Ramos (cell line): ENCODE measurements at regions not wholly inside any gene's neighbourhood (a gene's known extent, or its start where the extent isn't known, plus 50 kb on each side); places are given as distances from the start of the nearest gene placed in this dataset.

Source experiments
- in situ Hi-C: fragments of 300-500 bp; cut with MboI; formaldehyde crosslinking; loops from one replicate; pipeline ENCODE4 v1.14.3; 2022; ENCODE audit warnings: low sequenced_read_pairs; ENCODE audit not compliant: unreplicated experiment

DNA sequence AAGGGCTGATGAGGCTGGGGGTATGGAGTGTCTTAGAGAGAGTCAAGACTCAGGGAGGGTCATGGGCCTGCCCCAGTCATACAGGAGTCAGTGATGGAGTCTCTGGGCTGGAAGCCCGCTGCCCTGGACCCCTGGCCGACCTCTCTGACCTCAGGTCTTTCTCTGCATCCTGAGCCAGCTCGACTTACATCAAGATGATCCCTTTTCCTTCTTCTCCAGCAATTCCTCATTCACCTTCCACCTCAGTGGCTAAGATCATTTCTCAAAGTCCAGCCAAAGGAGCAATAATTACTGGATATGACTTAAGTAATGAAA lies 308.6 kb downstream of the MATN1 start:
- in situ Hi-C loops, result no loop called here

DNA sequence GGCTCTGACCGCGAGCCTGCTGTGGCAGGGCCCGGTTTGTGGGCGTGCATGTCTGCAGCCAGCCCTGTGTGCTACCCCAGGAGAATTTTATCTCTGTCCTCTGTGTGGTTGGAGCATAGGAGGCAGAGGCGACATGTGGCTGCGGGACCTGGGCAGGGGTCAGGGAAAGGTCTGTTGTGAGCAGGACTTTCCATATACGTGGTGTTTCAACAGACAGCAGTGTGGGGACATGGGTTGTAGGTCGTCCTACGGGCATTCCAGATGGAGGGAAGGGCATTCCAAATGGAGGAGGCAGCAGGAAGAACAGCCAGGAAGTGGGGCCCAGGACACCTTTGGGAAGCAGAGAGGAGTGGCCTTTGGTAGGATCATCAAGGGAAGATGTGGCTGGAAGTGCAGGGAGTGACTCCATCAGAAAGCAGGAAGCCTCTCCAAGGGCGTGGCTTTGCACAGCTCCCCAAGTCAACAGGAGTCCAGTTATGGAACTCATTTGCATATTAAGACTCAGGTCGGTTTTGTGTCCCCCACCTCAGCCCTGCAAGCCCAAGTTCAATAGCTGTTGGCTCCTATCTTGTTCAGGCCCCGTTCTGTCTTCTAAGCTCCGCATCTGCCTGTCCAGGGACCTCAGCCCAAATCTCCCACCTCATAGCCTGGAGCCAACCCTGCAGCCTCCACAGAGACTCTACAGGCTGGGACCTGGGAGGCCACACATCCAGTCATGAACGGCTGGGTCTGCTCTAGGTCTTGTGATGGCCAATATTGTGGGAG lies 309.1 kb downstream of the MATN1 start:
- in situ Hi-C loops, result no loop called here

DNA sequence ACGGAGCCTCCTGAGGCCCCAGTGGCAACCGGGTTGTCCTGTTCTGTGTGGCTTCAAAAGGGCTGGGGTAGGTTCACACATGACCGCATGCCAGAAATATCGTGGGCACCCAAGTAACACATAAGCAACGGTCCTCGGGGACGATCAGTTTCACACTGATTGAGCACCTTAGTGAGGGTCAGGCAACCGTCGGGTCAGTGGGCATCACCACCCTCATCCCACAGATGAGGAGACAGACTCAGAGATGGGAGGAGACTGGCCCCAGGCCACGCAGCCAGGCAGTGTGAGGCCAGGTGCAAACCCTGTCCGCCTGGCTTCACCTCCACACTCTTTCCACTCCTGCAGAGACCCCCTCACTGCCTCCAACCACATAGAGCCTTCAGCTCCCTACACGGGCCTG lies 309.8 kb downstream of the MATN1 start:
- in situ Hi-C loops, result no loop called here

DNA sequence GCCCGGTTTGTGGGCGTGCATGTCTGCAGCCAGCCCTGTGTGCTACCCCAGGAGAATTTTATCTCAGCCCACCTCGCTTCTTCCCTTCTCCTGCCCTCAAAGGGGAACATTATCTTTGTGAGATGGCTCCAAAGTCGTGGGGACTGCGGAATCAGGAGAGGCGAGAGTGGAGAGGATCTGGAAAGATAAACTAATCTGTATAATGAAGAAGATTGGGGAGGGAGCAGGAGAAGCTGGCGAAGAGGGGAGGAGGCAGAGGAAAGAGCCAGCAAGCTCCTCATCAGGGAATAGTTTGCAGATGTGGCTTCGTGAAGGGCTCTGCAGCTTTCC lies 310.3 kb downstream of the MATN1 start:
- in situ Hi-C loops, result no loop called here

DNA sequence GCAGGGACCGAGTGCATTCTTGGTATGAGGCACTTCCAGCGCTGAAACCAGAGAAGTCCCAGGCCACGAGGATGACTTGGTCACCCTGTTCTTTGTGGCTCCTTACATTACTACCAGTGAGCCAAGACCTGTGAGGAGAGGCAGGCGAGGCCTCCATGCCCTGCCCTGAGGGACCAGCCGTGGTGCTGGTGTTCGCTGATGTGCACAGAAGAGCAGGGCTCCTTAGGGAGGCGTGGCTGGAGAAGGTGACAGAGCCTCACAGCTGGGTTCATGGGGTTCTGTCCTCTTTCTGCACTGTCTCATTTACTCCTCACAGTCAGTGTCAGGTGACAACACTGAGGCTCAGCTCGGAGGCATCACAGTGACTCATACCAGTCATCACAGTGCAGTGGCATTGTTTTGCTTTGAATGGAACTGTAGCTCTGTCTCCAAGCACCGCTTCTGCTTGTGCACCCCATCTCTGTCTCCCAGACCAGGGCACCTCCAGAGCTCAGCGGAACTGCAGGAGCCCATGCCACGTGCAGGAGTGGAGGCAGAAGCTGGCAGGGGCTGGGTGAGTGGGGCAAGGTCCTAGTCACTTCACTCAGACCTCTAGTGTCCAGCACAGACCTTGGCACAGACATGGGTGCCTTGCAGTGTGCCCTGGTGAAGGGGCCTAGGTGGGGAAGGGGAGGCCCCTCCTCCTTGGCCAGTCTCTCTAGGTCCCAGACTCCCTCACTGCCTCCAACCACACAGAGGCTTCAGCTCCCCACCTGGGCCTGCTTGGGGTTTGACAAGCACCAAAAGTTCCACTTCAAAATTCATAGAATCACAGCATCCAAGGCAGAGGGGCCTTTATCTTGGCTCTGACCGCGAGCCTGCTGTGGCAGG lies 310.9 kb downstream of the MATN1 start:
- in situ Hi-C loops, result no loop called here

DNA sequence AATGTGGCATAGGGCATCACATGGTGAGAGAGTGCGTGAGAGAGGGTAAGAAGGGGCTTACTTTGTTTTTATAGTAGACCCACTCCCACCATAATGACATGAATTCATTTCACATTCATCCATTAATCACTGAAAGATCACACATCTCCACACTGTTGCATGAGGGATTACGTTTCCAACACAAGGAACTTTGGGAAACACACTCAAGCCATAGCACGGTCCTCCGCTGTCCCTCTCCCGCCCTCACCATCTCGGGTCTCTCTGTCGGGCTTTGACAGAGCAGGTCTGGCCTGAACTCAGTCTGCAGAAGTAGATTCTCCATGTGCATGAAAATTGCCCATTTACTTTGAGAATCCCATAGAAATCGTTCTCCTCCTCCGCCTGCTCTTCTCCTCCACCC lies 312.2 kb downstream of the MATN1 start:
- in situ Hi-C loops, result no loop called here

DNA sequence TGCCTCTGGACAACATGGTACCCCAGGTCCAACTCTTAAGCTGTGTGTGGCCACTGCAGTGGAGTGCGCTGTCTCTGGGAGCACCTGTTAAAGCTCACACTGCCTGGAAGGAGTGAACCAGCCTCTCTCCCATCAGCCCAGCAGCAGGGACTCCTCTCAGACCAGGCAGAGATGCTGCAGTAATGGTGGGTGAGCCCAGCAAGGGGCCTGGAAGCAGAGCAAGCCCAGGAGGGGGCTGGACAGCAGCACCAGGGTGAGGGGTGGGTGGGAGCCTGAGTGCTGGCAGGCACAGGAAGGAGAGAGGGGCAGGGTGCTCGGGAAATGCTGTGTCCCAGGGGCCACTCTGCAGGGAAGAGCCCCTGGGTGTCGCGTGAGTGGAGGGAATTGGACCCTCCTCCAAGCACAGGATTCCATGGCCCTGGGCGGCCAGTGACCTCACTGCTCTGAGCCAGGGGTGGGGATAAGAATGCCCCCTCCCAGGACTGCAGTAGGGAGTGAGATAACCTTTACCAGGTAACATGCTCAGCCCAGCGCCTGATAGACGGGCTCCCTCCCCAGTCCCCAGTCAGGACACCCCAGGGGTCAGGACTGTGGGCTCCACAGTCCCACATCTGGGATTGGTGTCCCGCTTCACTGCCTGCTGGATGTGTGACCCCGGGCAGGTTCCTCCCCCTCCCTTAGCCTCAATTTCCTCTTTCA lies 313.1 kb downstream of the MATN1 start:
- in situ Hi-C loops, result no loop called here

DNA sequence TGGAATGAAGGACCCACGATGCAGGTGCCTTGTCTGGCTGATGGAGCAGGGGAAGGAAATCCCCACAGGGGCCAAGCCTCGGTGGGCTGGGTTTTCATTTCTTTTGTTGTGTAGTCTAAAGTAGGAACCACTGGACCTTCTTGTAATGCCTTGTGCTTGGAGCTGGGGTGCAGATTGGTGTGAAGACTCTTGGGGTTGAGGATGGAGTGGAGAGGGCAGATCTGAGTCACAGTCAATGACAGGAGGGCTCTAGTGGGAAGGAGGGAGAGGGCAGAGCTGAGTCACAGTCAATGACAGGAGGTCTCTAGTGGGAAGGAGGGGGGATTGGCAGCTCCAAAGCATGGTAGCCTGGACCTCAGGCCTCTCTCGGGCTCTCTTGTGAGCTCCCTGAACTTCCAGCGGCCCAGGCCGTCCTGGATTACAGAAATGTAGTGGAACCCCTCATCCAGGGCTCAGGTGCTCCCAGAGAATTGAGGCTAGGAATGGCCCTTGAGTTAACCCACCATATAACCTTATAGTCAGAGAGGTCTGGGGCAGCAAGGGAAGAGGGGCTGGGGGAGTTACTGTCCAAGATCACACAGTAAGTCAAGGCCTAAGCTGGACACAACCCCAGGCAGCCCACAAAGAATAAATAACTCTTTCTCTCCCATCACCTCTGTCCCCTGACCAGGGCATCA lies 313.8 kb downstream of the MATN1 start:
- in situ Hi-C loops, result no loop called here

DNA sequence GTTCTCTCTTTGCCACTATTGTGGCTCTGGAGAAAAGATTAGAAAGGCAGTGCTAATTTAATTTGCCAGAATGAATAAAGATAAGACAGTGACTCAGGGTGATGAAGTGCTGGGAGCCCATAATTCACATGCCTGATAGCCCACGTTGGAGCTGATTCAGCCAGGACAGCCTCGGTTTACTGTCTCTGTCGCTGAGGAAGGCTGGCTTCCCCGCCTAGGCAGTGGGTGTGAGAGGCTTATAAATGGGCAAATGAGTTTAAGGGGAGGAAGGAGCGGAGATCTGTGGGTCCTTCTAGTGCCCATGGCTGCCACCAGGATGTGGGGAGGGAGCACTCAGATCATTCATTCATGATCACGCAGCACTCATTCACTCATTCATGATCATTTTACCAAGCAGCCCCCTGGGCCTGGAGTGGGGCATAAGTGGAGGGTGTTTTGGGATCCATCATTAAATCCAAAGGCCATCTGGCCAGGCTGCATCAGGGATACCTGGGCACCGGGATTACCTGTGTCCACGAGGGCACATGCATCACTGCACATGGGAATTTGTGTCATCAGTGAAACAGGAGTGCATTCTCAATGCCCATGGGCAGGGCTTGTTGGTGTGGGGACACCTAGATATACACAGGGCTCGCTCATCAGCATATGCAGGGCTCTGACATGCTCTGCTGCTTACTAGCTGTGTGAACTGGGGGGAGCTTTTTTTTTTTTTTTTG lies 315.4 kb downstream of the MATN1 start:
- in situ Hi-C loops, result no loop called here

DNA sequence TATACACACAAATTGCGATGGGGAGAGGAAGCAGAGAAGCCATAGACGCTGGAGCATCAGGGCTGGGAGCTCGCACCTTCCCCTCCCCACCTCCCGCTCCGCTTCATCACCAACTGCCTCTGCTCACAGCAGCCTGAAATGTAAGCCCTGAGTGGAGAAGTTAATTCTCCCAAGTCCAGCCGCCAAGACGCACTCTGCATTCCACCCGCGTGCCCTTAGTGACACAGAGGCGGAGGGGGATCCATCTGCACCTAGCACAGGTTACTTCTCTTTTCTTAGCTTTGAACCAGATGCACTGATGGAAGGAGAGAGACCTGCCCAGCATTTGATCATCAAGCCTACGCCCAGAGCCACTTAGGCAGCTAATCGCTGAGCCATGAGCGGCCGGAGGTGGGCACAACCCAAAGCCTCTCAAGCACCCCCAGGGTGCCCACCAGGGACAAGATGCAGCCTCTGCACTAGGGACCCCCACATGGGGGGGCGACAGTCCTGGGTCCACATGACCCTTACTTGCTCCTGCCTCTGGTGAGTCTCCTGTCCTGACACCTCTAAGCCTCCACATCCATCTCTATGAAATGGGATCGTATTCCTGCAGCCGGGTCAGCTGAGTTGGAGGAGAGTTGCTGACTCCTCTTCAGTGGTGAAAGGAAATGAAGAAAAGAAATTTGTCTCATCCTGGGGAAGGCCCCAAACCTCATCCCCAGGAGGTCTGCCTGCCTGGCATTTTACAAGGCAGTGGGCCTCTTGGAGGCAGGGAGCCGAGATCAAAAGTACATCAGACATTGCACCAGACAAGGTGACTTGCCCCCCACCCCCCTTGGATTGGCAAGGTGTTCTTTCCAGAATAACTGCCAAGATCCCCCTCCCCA lies 316.2 kb downstream of the MATN1 start:
- in situ Hi-C loops, result no loop called here

DNA sequence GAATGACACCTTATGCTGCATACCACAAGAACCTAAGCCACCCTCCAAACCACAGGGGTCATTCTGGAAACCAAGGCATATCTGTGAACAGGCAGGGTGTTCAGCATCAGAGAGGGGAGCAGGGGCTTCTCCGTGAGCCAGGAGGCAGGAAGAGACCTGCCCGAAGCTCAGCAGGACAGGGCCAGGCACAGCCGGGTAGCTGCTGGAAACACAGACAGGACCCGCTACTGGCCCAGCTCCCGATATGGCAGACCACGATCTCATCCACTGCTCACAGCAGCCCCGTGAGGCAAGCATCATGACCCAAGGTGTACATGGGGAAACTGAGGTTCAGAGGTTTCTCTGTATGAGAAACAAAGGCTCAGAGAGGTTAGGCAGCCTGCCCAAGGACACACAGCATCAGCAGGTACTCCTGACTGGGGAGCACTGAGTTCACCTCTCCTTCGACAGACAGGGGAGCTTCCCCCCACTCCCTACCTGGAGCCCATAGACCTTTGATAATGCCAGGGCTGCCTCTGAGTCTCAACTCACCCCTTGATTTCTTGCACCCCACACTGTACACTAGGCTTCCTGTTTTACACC lies 317.7 kb downstream of the MATN1 start:
- in situ Hi-C loops, result no loop called here

DNA sequence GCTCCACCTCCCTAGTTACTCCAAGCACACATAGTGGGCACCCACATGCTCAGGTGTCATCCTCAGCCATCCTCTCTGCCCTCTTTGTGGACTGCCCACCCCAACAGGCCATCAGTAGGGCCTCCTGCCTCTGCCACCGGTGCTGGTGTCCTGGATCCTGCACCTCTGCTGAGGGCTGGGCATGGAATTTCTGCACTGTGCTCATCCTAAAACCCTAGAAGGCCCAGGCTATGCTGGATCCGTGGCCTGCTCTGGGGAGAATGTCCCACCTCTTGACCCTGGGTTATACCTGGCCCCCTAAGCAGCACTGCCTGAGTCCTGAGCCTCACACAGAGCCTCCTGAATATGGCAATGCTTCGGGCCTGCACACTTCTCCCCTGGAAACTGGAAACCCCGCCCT lies 318.3 kb downstream of the MATN1 start:
- in situ Hi-C loops, result no loop called here

DNA sequence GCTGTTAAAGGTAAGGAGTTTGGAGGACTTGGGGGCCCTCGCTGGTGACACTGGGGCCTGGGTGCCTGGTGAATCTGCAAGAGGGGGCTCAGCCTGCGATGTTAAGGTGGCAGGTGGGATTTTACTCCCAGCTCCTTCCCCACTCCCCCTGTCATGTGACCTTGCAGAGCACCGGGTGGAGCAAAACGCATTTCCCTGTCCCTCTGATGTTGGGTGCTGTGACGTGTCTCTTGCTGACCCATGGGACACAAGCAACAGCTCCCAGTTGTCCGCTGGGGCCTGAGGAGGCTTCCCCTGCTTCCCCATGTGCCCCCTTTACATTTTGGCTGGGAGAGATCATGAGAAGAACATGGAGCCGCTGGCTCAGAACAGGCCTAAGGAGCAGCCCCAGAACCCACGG lies 319.0 kb downstream of the MATN1 start:
- in situ Hi-C loops, result no loop called here

DNA sequence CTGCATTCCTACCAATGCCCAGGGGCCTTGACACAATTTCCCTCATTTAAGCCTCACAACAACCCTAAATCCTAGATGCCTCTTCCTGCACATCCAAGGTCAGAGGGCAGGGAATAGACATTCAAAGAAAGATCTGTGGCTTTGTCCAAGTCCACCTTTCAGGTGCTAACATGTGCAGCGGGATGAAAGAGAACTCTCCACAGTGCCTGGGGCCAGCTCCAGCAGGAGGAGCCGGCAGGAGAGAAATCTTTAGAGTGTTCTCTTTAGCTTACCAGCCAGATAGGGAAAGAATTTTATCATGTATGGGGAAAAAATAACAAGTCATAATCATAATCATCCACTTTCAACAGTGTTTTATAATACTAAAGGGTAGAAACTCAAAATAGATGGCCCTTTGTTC lies 319.7 kb downstream of the MATN1 start:
- in situ Hi-C loops, result no loop called here

DNA sequence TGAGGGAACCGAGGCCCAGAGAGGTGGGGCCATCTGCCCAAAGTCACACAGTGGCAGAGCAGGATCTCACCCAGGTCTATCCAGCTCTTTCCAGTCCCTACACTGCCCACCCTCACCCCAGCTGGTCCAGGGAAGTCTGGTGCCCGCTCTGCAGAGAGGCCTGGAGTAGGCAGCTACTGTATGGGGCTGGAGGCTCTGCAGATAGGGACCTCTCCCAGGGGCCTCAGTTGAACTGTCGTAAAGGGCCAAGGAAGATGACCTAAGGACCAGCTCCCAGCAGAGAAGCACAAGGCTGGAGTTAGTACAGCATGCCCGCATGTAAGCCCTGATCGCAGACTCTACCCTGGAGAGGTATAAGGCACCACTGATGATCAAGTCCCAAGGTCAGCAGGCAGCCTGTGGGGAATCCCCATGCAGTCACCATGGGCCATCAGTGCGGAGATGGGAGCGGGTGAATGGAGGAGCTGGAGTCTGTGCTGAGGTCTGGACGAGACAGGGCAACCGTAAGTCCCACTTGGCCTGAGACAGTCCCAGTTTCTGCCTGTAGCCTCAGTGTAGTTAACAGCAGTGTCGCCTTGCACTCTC lies 320.2 kb downstream of the MATN1 start:
- in situ Hi-C loops, result no loop called here

DNA sequence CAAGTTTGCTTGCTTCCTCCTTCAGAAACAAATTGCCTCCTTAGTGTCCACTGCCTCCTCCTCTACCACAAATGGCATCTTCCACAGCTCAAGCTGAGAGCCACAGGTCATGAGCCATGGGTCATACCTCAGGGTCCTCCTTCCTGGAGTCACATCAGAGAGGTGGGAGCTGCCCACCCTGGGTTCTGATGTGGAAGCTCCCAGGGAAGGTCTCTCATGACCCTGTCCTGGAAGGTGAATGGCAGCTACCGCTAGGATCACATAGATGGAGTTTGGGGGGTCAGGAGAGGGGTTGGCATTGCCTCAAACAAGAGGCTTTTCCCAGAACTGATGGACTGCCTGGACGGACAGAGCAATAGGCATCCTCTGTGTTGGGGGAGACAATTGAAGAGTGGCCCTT lies 321.4 kb downstream of the MATN1 start:
- in situ Hi-C loops, result no loop called here

DNA sequence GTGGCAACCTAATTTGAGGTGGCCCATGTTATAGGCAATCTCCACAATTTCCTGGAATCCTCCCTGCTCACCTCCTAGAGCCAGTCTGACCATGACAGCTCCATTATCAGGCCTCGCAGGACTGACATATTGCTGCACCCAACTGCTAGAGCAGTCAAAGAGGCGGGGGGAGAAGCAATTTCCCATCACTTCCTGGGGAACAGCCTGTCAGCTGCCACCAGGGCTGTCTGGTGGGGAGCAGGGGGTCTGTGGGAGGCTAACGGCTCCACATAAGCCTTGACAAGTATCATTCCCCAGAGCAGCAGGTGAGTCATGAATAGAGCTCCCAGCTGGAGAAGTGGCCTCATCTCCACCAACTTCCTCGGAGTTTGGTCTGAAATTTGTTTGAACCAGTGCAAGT lies 322.9 kb downstream of the MATN1 start:
- in situ Hi-C loops, result no loop called here

DNA sequence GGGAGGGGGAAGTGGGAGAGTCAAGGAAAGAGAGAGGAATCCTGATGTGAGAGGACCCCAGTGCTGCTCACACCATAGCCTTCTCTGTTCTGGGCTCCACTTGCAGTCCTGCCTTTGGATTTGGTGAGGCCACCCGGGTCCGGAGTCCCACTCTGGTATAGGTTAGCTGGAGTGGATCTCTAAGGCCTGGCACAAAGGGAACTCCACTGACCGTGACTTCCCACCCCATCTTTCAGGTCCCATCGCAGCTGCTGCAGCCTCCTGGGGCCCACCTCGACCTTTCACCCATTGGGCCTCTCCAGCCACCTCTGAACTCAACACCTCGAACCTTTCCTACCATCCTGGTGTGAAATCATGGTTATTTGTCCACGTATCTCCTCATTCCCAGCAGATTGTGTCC lies 324.4 kb downstream of the MATN1 start:
- in situ Hi-C loops, result no loop called here

DNA sequence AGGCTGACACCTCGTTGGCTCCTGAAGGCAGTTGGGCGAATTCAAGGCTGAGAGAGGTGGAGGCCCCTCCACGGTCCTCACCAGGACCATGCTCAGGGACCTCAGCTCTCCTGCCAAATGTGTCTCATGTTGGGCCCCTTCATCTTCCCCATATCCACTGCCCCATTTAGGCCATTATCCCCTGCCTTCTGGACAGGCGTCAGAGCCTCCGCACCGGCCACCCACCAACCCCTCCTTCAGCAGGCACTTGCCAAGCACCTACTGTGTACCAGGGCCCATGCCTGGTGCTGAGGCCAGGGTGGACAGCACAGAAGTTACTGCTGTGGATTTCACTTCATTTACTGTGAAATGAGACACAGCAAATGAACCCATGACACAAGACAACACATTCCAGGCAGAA lies 325.8 kb downstream of the MATN1 start:
- in situ Hi-C loops, result no loop called here
